Astrocyte (in vitro differentiated cells and primary cell): ENCODE measurements at regions not wholly inside any gene's neighbourhood (a gene's known extent, or its start where the extent isn't known, plus 50 kb on each side); places are given as distances from the start of the nearest gene placed in this dataset.

Source experiments
- DNase-seq: peaks from one replicate; pipeline ENCODE4 v3.0.0-alpha.2; 2010; ENCODE audit warnings: low read depth
- FAIRE-seq: peaks from 2 replicates; lab custom pipeline; 2011; peaks lifted over from hg19 to GRCh38; lab: Jason Lieb, UNC
- H2AFZ ChIP-seq: 2 replicates; pipeline ENCODE4 v1.6.0; 2012; ENCODE audit warnings: low read depth, low read length, inconsistent platforms
- H3K27ac ChIP-seq: 2 replicates; pipeline ENCODE4 v1.5.1; 2011; ENCODE audit warnings: low read depth, low read length, inconsistent platforms
- H3K27me3 ChIP-seq: 2 replicates; pipeline ENCODE4 v1.6.0; 2011; ENCODE audit warnings: low read length, inconsistent platforms; ENCODE audit not compliant: insufficient read depth
- H3K36me3 ChIP-seq: 2 replicates; pipeline ENCODE4 v1.5.1; 2011; ENCODE audit warnings: low read length, inconsistent platforms; ENCODE audit not compliant: insufficient read depth
- H3K4me1 ChIP-seq: 2 replicates; pipeline ENCODE4 v1.5.1; 2011; ENCODE audit warnings: low read length, inconsistent platforms; ENCODE audit not compliant: insufficient read depth
- H3K4me2 ChIP-seq: 2 replicates; pipeline ENCODE4 v1.6.0; 2012; ENCODE audit warnings: low read length, inconsistent platforms
- H3K4me3 ChIP-seq: 2 replicates; pipeline ENCODE4 v1.5.1; 2011; ENCODE audit warnings: low read depth, mild to moderate bottlenecking, low read length, inconsistent platforms; ENCODE audit not compliant: insufficient read depth
- H3K79me2 ChIP-seq: 2 replicates; pipeline ENCODE4 v1.6.0; 2012; ENCODE audit warnings: mild to moderate bottlenecking, low read length, inconsistent platforms; ENCODE audit not compliant: insufficient read depth
- H3K9ac ChIP-seq: 2 replicates; pipeline ENCODE4 v1.6.0; 2012; ENCODE audit warnings: mild to moderate bottlenecking, low read length, inconsistent platforms
- H3K9me3 ChIP-seq: 2 replicates; pipeline ENCODE4 v1.5.1; 2012; ENCODE audit warnings: low read depth, mild to moderate bottlenecking, low read length, inconsistent platforms; ENCODE audit not compliant: insufficient read depth
- H4K20me1 ChIP-seq: 2 replicates; pipeline ENCODE4 v1.6.0; 2012; ENCODE audit warnings: low read length, inconsistent platforms; ENCODE audit not compliant: insufficient read depth
- H3K27ac Mint-ChIP-seq: one replicate; pipeline ENCODE4 v1.8.0; 2021; ENCODE audit warnings: mild to moderate bottlenecking, mixed read lengths; ENCODE audit not compliant: unreplicated experiment
- H3K27me3 Mint-ChIP-seq: one replicate; pipeline ENCODE4 v1.8.0; 2021; ENCODE audit warnings: low read depth, mixed read lengths; ENCODE audit not compliant: unreplicated experiment
- H3K36me3 Mint-ChIP-seq: one replicate; pipeline ENCODE4 v1.8.0; 2021; ENCODE audit warnings: low read depth, mixed read lengths; ENCODE audit not compliant: unreplicated experiment
- H3K4me1 Mint-ChIP-seq: one replicate; pipeline ENCODE4 v1.8.0; 2021; ENCODE audit warnings: low read depth, mixed read lengths; ENCODE audit not compliant: unreplicated experiment
- H3K4me3 Mint-ChIP-seq: one replicate; pipeline ENCODE4 v1.8.0; 2021; ENCODE audit warnings: mild to moderate bottlenecking, moderate library complexity, mixed read lengths; ENCODE audit not compliant: unreplicated experiment
- H3K9me3 Mint-ChIP-seq: one replicate; pipeline ENCODE4 v1.8.0; 2021; ENCODE audit warnings: mild to moderate bottlenecking, mixed read lengths; ENCODE audit not compliant: unreplicated experiment
- EZH2 ChIP-seq: IDR thresholded peaks from 2 replicates; pipeline ENCODE4 v1.6.1; 2012; ENCODE audit warnings: mild to moderate bottlenecking, low read length, inconsistent platforms; ENCODE audit not compliant: insufficient read depth
- TF ChIP-seq, protein P1 (sequence below): IDR thresholded peaks from 2 replicates; pipeline ENCODE4 v1.5.1; 2011; ENCODE audit warnings: low read depth, mild to moderate bottlenecking, inconsistent platforms, low read length, moderate library complexity; ENCODE audit not compliant: insufficient read depth

DNA sequence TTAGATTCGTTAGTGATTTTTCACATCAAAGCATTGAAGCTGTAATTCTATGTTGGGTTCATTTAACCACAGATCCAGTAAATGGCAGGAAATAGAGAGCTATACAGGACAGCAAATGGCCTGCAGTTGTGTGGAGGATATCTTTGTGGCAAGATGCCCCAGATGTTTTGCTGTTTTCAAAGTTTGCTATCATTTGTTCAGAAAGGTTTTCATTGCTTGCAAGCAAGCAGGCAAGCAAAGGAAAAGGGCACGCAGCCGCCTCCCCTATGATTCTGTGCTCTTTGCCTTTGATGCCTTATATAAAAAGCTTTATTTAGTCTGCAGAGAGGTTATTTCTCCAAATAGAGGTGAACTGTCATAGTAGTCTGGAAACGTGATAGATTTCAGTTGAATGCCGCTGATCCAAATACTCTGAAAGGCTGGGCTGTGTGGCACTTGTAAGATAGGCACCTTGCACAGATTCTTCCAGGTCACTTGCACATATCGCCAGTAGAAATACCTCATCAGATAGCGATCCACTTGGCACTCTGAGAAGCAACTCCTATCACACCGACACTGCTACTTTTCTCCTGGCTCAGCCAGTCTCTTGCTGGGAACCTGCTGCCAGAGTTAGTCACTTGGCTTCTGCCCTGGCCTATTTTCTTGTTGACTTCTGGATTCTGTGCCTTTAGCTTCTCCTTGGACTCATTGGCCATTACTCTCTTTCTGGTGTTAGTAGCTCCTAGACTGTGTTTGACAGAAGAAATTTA is 66.4 kb downstream of the UTRN start:
- H3K4me2 ChIP-seq, result no peak overlapping the region
- Mint-ChIP-seq H3K4me3 (no peak overlapping the region), H3K9me3 (no peaks in the 10 kb centered on the region), H3K27me3 (no peaks in the 10 kb centered on the region), H3K36me3 (peaks cover 4% of the 10 kb centered on the region), H3K27ac (no peak overlapping the region), H3K4me1 (peaks cover 43% of the 10 kb centered on the region)
- H3K27me3 ChIP-seq, result no peaks in the 10 kb centered on the region
- peaks cover 4% of the 10 kb centered on the region for H4K20me1 ChIP-seq
- no peak for FAIRE-seq
- H2AFZ ChIP-seq, result no peak overlapping the region
- peak; percentile 60 for DNase-seq
- H3K36me3 ChIP-seq, result no peaks in the 10 kb centered on the region
- no peak overlapping the region for H3K4me3 ChIP-seq
- peaks cover 27% of the 10 kb centered on the region for H3K4me1 ChIP-seq
- H3K27ac ChIP-seq, result no peak overlapping the region
- H3K79me2 ChIP-seq, result peaks cover 65% of the 10 kb centered on the region
- H3K9me3 ChIP-seq, result no peaks in the 10 kb centered on the region
- TF ChIP-seq, protein P1, sequence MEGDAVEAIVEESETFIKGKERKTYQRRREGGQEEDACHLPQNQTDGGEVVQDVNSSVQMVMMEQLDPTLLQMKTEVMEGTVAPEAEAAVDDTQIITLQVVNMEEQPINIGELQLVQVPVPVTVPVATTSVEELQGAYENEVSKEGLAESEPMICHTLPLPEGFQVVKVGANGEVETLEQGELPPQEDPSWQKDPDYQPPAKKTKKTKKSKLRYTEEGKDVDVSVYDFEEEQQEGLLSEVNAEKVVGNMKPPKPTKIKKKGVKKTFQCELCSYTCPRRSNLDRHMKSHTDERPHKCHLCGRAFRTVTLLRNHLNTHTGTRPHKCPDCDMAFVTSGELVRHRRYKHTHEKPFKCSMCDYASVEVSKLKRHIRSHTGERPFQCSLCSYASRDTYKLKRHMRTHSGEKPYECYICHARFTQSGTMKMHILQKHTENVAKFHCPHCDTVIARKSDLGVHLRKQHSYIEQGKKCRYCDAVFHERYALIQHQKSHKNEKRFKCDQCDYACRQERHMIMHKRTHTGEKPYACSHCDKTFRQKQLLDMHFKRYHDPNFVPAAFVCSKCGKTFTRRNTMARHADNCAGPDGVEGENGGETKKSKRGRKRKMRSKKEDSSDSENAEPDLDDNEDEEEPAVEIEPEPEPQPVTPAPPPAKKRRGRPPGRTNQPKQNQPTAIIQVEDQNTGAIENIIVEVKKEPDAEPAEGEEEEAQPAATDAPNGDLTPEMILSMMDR, result no peak
- TF ChIP-seq EZH2, result no peak
- no peak overlapping the region for H3K9ac ChIP-seq

DNA sequence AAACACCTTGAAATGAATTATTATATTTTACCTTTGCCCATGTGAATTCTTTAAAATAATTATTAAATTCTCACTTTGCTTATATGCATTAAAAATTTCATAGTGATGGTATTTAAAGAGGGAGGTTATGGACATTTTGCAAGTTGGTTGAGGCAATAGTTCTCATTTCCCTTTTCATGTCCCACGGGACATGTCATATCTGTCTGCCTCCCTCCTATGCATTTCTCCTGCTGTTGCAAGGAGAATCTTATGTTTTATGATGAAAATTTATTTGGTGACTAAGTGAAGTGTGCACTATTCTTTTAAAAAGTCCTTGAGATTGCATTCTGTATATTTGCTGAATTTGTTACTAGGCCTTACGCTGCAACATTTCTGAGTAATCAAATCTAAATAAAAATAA is 67.2 kb downstream of the UTRN start:
- Histone ChIP-seq H3K4me1 (peaks cover 20% of the 10 kb centered on the region), H3K79me2 (peaks cover 66% of the 10 kb centered on the region), H2AFZ (no peak overlapping the region), H3K9ac (no peak overlapping the region), H3K27me3 (no peaks in the 10 kb centered on the region), H3K4me3 (no peak overlapping the region), H3K36me3 (no peaks in the 10 kb centered on the region), H3K4me2 (no peak overlapping the region), H4K20me1 (peaks cover 4% of the 10 kb centered on the region), H3K9me3 (no peaks in the 10 kb centered on the region), H3K27ac (no peak overlapping the region)
- H3K4me3 Mint-ChIP-seq, result no peak overlapping the region
- no peaks in the 10 kb centered on the region for H3K9me3 Mint-ChIP-seq
- peaks cover 35% of the 10 kb centered on the region for H3K4me1 Mint-ChIP-seq
- H3K27me3 Mint-ChIP-seq, result no peaks in the 10 kb centered on the region
- TF ChIP-seq, protein P1, result no peak
- TF ChIP-seq EZH2, result no peak
- H3K36me3 Mint-ChIP-seq, result peaks cover 4% of the 10 kb centered on the region
- FAIRE-seq, result no peak
- DNase-seq, result no peak
- no peak overlapping the region for H3K27ac Mint-ChIP-seq

DNA sequence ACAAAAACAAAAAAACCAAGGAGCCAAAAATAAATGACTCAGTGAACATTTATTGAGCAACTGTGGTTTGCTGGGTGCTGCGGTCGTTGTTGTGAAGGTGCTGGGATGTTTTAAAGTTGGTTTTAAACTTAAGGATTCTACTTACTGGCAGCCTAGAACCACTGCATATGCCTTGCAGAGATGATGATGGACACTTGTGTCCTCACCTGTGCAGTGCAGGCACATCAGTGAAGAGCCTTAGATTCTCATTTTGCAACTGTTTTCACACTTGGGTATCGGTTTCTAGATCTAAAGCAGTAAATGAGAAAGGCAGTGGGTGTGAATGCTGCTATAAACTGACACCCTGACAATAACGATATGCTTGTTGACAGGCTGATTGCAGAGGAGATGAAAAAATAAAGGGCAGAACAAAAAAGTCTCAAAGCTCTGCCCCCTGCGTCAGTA is 68.8 kb downstream of the UTRN start:
- no peak for FAIRE-seq
- Histone ChIP-seq H2AFZ (no peak overlapping the region), H3K27me3 (no peaks in the 10 kb centered on the region), H4K20me1 (peaks cover 4% of the 10 kb centered on the region), H3K4me1 (peaks cover 17% of the 10 kb centered on the region), H3K4me3 (no peak overlapping the region), H3K79me2 (peaks cover 54% of the 10 kb centered on the region), H3K9me3 (no peaks in the 10 kb centered on the region), H3K9ac (no peak overlapping the region), H3K27ac (no peak overlapping the region), H3K36me3 (no peaks in the 10 kb centered on the region), H3K4me2 (no peak overlapping the region)
- no peak overlapping the region for H3K27ac Mint-ChIP-seq
- H3K36me3 Mint-ChIP-seq, result no peaks in the 10 kb centered on the region
- TF ChIP-seq, protein P1, result no peak
- no peak for TF ChIP-seq EZH2
- peaks cover 30% of the 10 kb centered on the region for H3K4me1 Mint-ChIP-seq
- no peaks in the 10 kb centered on the region for H3K9me3 Mint-ChIP-seq
- no peak overlapping the region for H3K4me3 Mint-ChIP-seq
- DNase-seq, result no peak
- H3K27me3 Mint-ChIP-seq, result no peaks in the 10 kb centered on the region
